GM18508 (cell line): ENCODE measurements at regions not wholly inside any gene's neighbourhood (a gene's known extent, or its start where the extent isn't known, plus 50 kb on each side); places are given as distances from the start of the nearest gene placed in this dataset.
"Not testable (repeated sequence)": the region's sequence is repeated elsewhere in the genome, so short reads cannot be mapped to it uniquely, and the experiment has no call there.

Experiments
- ATAC-seq: cut with Tn5 transposase; IDR thresholded peaks from one replicate; pipeline ENCODE4 v1.9.1; 2021; ENCODE audit warnings: moderate number of reproducible peaks; ENCODE audit not compliant: insufficient read depth, unreplicated experiment

DNA sequence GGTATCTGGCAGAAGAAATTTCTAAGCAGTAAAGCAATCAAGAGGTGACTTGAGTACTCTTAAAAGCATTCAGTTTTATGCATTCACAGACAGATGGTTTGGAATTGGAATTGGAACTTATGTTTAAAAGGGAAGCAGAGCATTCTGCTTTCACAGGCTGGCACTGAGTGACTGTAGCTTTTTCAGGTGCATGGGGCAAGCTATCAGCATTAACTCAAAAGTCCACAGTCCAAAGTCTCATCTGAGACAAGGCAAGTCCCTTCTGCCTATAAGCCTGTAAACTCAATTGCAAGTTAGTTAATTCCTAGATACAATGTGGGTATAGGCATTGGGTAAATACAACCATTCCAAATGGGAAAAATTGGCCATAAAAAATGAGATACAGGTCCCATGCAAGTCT, 1620.3 kb downstream of the MRPL39 start:
- no peak for ATAC-seq

DNA sequence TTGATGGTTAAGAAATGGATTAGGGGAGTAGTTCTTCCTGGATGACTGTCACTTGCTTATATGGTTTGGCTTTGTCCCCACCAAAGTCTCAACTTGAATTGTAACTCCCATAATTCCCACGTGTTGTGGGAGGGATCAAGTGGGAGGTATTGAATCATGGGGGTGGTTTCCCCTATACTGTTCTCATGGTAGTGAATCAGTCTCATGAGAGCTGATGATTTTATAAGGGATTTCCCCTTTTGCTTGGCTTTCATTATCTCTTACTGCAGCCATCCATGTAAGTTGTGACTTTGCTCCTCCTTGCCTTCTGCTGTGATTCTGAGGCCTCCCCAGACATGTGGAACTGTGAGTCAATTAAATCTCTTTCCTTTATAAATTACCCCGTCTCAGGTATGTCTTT, 1621.1 kb downstream of the MRPL39 start:
- ATAC-seq = no peak

DNA sequence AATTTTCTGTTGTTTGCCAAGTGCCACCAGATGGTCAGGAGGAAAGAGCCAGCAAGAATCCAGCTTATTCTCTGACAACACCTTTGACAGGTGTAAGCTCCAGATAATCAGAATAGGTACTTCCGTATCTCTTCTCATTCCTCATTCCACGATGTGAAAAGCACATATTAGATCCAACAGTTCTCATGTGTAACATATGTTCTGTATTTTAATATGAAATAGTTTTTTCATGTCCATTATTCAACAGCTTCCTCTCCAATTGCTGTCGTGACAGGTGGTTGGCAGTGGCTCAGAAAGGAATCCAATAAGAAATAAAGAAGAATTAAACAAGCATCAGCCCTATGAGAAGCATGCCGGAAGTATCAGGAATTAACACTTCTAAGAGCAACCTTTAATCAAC, 1624.7 kb downstream of the MRPL39 start:
- ATAC-seq = no peak

DNA sequence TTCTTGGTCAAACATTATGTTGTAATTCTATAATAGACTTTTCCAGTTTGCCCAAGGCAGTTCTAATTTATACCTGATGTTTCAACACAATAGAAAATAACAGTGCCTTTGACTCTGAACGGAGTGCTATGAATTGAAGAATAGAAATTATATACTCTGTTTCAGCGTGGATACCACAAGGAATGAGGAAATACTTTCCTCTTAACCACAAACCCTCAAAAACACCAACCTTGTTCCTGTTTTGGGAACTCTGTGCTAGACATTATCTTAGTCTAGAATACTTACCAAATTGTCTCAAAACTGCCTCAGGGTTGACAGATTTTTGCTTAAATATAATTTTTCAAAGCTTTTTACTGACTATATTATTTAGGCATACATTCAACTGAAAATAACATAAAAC, 1629.3 kb downstream of the MRPL39 start:
- no peak for ATAC-seq

DNA sequence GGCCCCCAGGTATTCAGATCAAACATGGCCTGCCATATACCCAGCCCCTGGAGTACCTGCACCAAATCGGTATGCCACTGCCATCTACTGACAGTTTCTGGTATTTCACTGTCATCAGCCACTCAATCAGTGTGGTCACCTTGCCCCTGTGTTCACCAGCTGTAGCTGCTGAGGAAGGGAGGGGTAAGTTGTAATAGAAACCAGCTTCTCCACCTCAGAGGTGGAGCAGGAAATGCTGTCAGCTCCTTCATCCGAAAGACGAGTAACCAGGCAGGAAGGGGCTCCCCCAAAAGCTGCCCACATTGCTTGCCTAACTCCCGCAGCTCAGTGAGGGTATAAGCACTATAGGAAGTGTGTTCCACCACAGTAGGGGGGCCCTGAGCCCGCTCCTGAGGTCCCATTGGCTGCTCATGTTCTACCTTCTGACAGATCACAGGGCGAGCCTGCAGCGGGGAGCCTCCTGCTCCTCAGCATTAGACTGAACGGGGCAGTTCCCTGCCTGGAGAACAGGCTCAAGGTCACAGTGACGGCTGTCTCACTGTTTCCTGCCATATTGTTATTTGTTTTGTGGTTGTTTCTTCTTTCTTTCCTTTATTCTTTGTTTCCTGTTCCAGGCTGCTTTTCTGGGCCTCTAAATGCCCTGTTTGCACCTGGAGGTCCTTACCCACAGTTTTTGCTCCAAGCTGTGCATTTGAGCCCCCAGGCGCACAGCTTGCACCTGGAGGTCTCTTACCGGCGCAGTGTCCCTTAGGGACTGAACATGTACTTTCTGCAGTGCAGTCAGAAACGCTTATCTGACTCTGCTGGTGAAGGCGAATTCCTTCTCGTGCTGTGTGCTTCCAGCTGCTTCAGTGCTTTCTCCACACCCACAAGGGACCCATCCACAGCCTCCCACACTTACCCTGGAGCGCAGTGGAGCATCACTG, 1638.3 kb downstream of the MRPL39 start:
- peak; percentile 98 for ATAC-seq

DNA sequence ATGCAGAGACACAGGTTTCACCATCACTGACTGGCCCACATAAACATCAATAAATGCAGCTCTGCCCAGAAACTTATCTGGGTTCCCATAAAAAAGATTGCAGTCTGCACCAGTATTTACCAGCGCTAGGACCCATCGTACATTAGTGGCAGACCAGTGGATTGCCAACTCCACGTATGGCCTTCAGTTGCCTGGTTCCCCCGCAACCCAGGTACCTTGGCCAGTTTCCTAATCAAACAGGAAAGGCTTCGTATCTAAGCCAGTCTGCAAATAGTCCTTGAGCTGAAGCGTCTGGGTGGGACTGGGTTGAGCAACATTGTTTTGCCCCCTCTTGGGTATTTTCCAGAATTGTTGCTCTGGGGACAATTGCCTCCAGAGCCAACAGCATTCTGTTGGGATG, 1639.3 kb downstream of the MRPL39 start:
- ATAC-seq = no peak

DNA sequence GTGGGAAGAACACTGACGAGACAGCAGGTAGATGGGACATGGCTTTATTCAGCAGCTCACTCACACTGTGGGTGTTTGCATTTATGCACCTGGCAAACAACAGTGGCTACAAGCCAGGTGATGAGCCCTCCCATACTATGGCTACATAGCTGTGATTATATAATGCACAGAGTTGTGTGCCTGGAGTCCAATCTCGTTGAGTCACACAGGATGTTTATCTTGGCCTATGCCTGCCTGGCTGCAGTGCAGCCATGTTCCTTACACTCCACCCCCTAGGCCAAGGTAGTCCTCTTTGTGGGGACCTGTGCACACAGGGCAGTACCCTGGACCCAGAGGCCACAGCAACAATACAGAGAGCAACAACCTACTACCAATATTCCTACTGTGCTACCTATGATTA, 1643.8 kb downstream of the MRPL39 start:
- no peak for ATAC-seq

DNA sequence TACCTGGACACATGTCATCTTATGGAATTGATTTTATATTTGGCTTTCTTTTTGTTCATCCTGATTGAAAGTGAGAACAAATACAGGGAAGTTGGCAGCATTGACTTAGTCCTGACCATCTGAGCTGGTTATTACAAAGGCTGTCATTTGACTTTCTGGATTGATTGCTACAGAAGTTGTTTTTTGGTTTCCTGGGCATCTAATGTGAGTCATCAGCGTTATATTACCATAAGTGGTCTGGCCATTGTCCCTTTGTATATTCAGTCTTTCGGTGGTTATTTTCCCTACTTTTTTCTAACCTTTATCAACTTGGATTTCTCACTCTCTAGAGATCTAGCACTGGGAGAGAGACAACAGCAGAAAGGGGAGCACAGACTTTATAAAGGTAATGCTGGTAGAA, 1646.5 kb downstream of the MRPL39 start:
- no peak for ATAC-seq

DNA sequence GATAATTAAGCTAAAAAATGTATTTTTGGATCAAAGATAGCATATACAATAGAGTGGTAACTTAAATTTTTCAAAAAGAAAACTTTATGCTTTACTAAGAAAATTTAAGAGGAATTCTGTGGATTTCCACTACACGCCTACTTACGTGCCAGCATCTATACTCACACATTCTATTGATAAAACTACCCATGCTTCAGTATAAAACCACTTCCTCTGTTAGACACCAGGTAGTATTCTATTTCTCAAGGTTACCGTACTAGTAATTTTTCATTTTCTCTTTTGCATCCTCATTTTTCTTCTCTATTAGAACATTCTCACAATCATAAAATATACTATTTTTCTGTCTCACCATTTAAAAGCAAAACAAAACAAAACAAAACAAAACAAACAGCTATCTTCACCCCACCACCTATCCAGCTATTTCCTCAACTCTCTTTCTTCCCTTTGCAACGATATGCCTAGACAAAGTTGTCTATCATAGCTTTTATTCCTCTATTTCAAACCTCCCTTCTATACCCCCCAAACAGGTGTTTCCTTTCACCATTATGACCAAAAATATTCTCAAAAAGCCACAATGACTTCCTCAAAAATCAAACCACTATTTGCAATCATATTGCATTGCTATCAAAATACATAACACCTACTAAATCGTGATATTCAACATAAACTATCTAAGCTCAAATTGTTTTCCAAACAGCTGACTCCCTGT, 1652.0 kb downstream of the MRPL39 start:
- peak; percentile 48 for ATAC-seq

DNA sequence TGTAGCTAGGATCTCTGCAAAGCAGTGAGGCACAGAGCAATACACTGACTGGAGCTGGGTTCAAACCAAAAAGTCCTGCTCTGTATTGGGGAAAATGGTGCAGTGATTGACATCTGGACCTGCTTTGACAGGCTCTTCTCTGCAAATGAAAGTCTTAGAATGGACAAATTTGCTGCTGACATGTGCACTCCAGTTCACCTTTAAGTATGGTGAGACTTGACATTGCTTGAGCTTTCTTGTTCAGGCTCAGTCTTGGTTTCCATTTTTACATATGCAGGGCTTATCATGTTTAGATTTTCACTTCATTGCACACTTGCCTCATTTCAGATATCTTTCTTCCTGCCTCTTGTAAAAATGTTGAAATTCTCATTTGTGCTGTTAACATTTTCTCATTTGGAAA, 1655.0 kb downstream of the MRPL39 start:
- ATAC-seq = no peak

DNA sequence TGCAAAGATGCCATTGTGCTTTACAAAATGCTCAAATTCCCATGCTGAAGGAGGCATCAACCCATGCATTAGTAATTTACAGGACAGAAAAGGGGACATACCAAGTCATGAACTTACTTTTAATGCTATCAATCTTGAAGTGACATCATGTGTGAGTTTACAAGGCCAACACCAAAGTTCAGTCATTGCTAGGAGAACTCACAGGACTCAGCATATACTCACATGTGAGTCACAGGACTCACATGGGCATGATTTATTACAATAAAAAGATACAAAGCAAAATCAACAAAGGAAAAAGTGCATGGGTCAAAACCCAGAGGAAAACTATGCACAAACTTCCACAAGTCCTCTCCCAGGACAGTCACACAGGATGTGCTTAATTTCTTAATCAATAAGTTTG, 1656.0 kb downstream of the MRPL39 start:
- no peak for ATAC-seq

DNA sequence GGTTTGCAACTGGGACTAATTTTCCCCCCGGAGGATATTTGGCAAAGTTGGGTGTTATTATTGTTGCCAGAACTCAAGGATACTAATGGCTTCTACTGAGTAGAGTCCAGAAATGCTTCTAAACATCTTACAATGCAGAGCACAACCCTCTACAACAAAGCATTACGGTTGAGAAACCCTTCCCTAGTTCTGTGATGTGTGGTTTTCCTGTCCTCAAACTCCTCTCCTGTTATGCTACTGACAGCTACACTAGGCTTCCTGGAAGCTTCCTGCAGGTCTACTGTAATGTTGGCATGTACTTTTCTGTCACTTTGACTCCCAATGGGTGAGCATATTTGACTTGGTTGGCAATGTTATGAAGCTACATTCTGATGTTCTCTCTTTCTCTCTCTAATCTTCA, 1656.9 kb downstream of the MRPL39 start:
- ATAC-seq = no peak

DNA sequence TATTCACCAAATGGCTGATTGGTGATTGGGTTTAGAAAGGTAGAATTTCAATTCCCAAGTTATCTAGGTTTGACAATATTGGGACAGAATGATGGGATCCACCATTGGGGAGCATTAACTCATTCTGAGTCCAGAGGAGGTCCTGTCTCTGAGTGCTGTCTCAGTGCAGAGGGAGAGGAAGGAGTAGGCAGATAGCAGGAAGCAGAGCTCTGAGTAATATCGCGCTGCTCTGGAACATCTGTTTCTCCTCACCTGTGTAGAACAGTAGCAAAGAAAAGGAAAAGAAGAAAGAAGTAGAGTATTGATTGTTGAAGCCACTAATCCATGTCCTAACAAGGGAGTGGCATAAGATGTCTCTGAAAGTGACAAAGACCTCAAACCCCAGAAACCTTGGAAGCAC, 1657.8 kb downstream of the MRPL39 start:
- ATAC-seq = no peak

DNA sequence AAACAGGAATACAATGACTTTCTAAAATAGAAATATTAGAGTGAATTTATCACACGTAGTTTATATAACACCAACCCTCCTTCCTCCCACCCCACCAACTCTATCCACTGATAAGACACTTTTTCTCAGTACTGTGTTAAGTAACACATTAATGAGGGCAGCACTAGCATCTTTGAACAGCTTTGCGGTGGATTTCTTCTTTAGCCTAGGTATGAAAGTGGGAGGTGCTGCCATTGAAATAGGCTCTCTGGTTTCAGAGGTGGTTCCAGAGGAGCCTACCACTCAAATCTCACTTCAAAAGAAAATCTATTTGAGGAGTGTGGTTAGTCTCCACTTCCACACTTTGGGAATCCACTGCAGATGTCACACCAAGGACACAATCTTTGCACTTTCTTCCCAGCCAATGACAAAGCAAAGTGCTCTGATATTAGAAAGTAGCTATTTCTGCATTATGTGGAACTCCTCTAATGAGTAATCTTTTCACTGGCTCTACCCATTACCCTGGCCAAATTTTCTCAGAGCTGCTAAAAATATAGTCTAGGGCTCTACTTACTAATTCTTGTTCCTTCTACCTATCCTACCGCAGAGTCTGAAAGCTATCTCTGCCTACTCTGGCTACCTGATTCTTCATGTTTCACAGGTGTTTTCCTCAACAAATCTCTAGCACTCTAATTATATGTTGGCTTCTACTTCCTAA, 1667.8 kb downstream of the MRPL39 start:
- ATAC-seq = no peak

DNA sequence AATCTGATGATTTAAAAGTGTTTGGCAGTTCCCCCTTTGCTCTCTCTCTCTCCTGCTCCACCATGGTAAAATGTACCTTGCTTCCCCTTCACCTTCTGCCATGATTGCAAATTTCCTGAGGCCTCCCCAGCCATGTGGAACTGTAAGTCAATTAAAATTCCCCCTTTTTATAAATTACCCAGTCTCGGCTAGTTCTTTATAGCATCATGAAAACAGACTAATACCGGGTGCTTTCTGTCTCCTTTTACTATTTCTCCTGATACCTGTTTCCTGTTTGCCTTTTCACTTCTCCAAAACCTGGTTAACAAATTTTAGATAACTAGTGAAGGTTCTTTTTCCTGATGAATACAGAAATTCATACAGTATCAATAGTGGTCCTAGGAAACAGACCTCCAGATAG, 1670.3 kb downstream of the MRPL39 start:
- no peak for ATAC-seq

DNA sequence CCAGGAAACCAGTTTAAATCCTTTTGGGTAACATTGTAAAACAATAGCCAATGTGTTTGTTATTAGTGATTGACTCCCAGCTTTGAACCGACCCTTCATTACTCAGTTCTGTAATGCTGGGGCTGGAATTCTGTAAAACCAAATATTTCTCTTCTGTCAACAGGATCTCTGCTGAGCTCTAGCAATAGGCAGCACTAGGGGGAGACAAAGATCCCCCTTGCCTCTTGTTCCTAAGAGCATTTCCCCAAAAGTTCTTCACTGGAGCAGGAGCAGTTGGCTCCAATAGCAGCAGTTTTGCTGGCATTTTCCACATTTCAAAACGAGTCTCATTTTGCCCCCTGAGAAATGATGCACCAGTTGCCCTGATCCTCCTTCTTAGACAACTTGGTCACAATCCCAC, 1671.1 kb downstream of the MRPL39 start:
- ATAC-seq = no peak

DNA sequence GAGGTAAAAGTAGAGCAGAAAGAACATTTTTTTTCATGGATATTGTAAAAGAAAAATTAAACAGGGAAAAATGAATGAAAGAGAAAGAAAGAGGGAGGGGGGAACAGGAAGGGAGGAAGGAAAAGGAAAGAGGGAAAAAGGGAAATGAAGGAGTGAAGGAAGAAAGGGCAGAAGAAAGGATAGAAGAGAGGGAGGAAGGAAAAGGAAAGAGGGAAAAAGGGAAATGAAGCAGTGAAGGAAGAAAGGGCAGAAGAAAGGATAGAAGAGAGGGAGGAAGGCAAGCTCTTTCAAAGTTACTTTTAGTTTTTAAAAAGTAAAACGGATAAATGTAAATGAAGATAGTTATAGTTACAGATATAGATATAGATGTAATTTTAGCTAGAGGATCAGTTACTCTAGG, 1676.7 kb downstream of the MRPL39 start:
- no peak for ATAC-seq

DNA sequence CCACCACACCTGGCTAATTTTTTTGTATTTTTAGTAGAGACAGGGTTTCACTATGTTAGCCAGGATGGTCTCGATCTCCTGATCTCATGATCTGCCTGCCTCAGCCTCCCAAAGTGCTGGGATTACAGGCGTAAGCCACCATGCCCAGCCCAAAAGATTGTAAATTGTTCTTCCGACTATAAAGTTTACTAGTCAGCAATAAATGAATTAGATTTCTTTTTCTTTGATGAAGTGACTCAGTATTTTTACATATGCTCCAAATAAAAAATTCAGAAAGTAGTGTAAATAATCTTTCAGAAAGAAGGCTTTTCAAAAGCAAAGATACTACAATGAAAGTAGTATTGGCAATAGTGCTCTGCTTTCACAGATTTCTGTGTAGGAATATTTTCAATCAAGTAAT, 1680.9 kb downstream of the MRPL39 start:
- not testable (repeated sequence) for ATAC-seq

DNA sequence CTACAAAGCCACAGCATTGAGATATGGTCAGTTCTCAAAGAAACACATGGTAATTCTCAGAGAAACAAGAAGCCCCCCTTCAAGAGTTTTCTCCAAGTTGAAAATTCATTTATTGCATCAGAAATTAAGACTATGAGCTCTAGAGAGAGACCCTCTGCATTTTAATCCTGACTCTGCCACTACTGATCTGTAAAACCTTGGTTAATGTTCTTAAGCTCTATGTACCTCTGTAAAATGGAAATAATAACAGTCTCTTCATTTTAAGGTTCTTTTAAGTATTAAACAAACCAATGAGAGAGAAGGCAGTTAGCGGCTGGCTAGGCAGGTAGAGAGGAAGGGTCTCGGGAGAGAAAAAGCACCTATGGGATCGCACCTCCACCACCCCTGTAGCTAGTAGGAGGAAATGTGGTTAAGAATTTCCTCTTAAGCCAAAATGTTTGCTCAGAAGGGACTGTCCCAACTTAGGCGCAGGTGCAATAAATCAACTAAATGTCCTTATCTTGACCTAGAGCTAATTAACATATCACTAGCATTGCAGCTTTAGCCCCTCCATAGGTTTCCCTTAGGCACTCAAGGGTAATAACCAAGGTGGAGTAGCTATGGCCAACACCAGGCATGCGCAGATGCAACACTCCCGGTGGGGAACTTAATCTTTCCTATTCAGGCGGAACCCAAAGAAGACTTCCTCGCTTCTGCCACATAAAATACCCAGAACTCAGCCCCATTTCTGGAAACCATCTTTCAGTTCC, 1685.4 kb downstream of the MRPL39 start:
- no peak for ATAC-seq

DNA sequence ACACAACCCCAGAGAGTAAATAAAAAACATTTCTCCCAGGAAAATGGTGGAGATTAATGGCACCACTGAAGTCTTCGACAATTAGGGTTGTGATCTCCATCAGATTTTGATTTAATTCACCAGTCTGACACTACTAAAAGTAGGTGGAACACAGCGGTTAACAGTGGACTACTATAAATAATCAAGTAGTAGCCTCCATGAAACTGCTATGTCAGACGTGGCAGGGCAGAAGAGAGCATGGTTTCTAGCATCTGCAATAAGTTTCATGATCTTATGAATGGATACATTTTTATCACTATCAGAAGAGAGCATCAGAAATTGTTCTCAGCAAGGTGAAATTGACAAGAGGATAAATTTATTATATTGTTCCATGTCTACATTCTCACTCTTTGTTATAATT, 1706.6 kb downstream of the MRPL39 start:
- ATAC-seq = no peak
